Keratinocyte (primary cell): ENCODE measurements at regions not wholly inside any gene's neighbourhood (a gene's known extent, or its start where the extent isn't known, plus 50 kb on each side); places are given as distances from the start of the nearest gene placed in this dataset.

Experiments used
- DNase-seq: peaks from one replicate; pipeline ENCODE4 v3.0.0-alpha.2; 2011; ENCODE audit warnings: low read depth, missing footprints, low spot score
- FAIRE-seq: peaks from 2 replicates; lab custom pipeline; 2011; peaks lifted over from hg19 to GRCh38; lab: Jason Lieb, UNC
- H2AFZ ChIP-seq: 2 replicates; pipeline ENCODE4 v1.6.0; 2012; ENCODE audit warnings: low read length, control low read depth, inconsistent platforms; ENCODE audit not compliant: control insufficient read depth
- H3K27ac ChIP-seq: 2 replicates; pipeline ENCODE4 v1.5.1; 2011; ENCODE audit warnings: low read length; ENCODE audit not compliant: control insufficient read depth, insufficient read depth
- H3K27me3 ChIP-seq: 3 replicates; pipeline ENCODE4 v1.6.0; 2011; ENCODE audit warnings: low read length; ENCODE audit not compliant: control insufficient read depth, insufficient read depth; ENCODE audit errors: extremely low read depth
- H3K36me3 ChIP-seq, 2 experiments: 2 replicates in 1 of 2; 3 replicates in 1 of 2; pipeline ENCODE4 v1.5.1; 2011; ENCODE audit warnings: low read length in 2 of 2, mild to moderate bottlenecking in 1 of 2; ENCODE audit not compliant: control insufficient read depth in 2 of 2, insufficient read depth in 2 of 2; ENCODE audit errors: extremely low read depth in 1 of 2
- H3K4me1 ChIP-seq: 3 replicates; pipeline ENCODE4 v1.5.1; 2011; ENCODE audit warnings: low read length; ENCODE audit not compliant: control insufficient read depth, insufficient read depth; ENCODE audit errors: extremely low read depth
- H3K4me2 ChIP-seq: 3 replicates; pipeline ENCODE4 v1.6.0; 2011; ENCODE audit warnings: low read depth, low read length; ENCODE audit not compliant: control insufficient read depth, insufficient read depth; ENCODE audit errors: extremely low read depth
- H3K4me3 ChIP-seq, 3 experiments: fragments of 200-600 bp in 1 of 3; sonication (generic) in 1 of 3; 2 replicates in 2 of 3; 3 replicates in 1 of 3; pipeline ENCODE4 v1.5.1; 2011 to 2016; ENCODE audit warnings: low read length in 3 of 3, mild to moderate bottlenecking in 3 of 3, control low read depth in 2 of 3, inconsistent platforms in 1 of 3, low read depth in 1 of 3, mixed read lengths in 1 of 3, mixed run types in 1 of 3, moderate library complexity in 1 of 3; ENCODE audit not compliant: control insufficient read depth in 2 of 3, insufficient read depth in 2 of 3; ENCODE audit errors: extremely low read depth in 1 of 3
- H3K79me2 ChIP-seq: 2 replicates; pipeline ENCODE4 v1.6.0; 2012; ENCODE audit warnings: low read length; ENCODE audit not compliant: control insufficient read depth, insufficient read depth
- H3K9ac ChIP-seq: 3 replicates; pipeline ENCODE4 v1.6.0; 2011; ENCODE audit warnings: low read length; ENCODE audit not compliant: control insufficient read depth, insufficient read depth; ENCODE audit errors: extremely low read depth
- H3K9me1 ChIP-seq: 3 replicates; pipeline ENCODE4 v1.6.0; 2011; ENCODE audit warnings: low read length; ENCODE audit not compliant: control insufficient read depth, insufficient read depth; ENCODE audit errors: extremely low read depth
- H3K9me3 ChIP-seq: 2 replicates; pipeline ENCODE4 v1.5.1; 2012; ENCODE audit warnings: low read depth, low read length; ENCODE audit not compliant: control insufficient read depth
- H4K20me1 ChIP-seq: 3 replicates; pipeline ENCODE4 v1.6.0; 2011; ENCODE audit warnings: low read length; ENCODE audit not compliant: control insufficient read depth, insufficient read depth; ENCODE audit errors: extremely low read depth
- CTCF ChIP-seq, 3 experiments: IDR thresholded peaks in 1 of 3; conservative IDR thresholded peaks in 1 of 3; optimal IDR thresholded peaks in 1 of 3; 2 replicates in 2 of 3; 3 replicates in 1 of 3; pipeline versions ENCODE3 to v1.5.1; 2011; ENCODE audit warnings: low read length in 3 of 3, mild to moderate bottlenecking in 3 of 3, moderate library complexity in 2 of 3, control low read depth in 1 of 3, inconsistent platforms in 1 of 3; ENCODE audit not compliant: insufficient read depth in 2 of 3; ENCODE audit errors: extremely low read depth in 1 of 3
- EZH2 ChIP-seq: IDR thresholded peaks from one replicate; pipeline ENCODE4 v1.6.1; 2012; ENCODE audit warnings: inconsistent platforms, mild to moderate bottlenecking, low read length, moderate library complexity
- dilution Hi-C: fragments of 300-500 bp; cut with MboI; formaldehyde crosslinking; loops from one replicate; pipeline ENCODE4 v1.7.0; 2020; ENCODE audit warnings: low sequenced_read_pairs; ENCODE audit not compliant: extremely low pct_ligation_motif_present

DNA sequence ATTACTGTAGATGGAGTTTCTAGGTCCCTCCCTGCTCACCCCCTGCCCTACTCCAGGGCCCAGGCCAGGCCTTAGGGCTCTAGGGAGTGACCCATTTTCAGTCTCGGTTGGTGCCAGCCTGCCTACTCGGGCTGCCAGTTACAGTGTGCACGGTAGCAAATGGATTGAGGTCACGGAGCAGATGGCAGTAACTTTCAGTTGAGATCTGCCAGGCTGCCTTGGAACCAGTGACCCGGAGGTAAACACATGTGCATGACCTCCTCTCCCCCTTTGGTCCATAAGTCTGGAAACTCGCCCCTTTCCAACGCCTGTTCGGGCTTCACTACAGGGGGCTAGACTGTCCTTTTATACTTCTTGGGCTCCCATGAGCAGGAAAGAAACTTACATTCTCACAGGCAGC, 139.7 kb upstream of the TBX3 start:
- H3K27me3 ChIP-seq: no peaks in the 10 kb centered on the region
- DNase-seq: no peak
- no peak for FAIRE-seq
- H3K4me3 ChIP-seq: no peak overlapping the region
- H3K9me1 ChIP-seq: no peaks in the 10 kb centered on the region
- no peaks in the 10 kb centered on the region for H3K36me3 ChIP-seq
- H3K9me3 ChIP-seq: no peaks in the 10 kb centered on the region
- H3K27ac ChIP-seq: no peak overlapping the region
- no peak overlapping the region for H2AFZ ChIP-seq
- H4K20me1 ChIP-seq: no peaks in the 10 kb centered on the region
- TF ChIP-seq CTCF (optimal IDR thresholded peaks at IDR 0.05 in 1 of 3, IDR thresholded peaks at IDR 0.05 in 1 of 3, conservative IDR thresholded peaks at IDR 0.05 in 1 of 3; ENCODE audit: extremely low read depth in 1 of 3, insufficient read depth in 2 of 3, low read length in 3 of 3): no peak
- TF ChIP-seq EZH2: no peak
- dilution Hi-C loops: no loop called here
- H3K4me1 ChIP-seq: no peaks in the 10 kb centered on the region
- H3K79me2 ChIP-seq: no peaks in the 10 kb centered on the region
- no peak overlapping the region for H3K4me2 ChIP-seq
- no peak overlapping the region for H3K9ac ChIP-seq

- no peak overlapping the region for H3K4me3 ChIP-seq
- H4K20me1 ChIP-seq: no peaks in the 10 kb centered on the region
- no peak overlapping the region for H3K9ac ChIP-seq
- H3K79me2 ChIP-seq: no peaks in the 10 kb centered on the region
- H3K4me2 ChIP-seq: no peak overlapping the region
- no peaks in the 10 kb centered on the region for H3K36me3 ChIP-seq
- no peaks in the 10 kb centered on the region for H3K9me1 ChIP-seq
- FAIRE-seq (no peak), DNase-seq (no peak)
- dilution Hi-C loops: no loop called here
- no peak overlapping the region for H2AFZ ChIP-seq
- H3K4me1 ChIP-seq: no peaks in the 10 kb centered on the region
- H3K9me3 ChIP-seq: no peaks in the 10 kb centered on the region
- no peaks in the 10 kb centered on the region for H3K27me3 ChIP-seq
- no peak overlapping the region for H3K27ac ChIP-seq
- TF ChIP-seq EZH2: no peak
- TF ChIP-seq CTCF (optimal IDR thresholded peaks at IDR 0.05 in 1 of 3, IDR thresholded peaks at IDR 0.05 in 1 of 3, conservative IDR thresholded peaks at IDR 0.05 in 1 of 3; ENCODE audit: extremely low read depth in 1 of 3, insufficient read depth in 2 of 3, low read length in 3 of 3): no peak
Measured at GRCh38 chr12:114821570-114821969, 137.6 kb upstream of the TBX3 start.
